T-helper 1 cell treated with Interleukin-12 subunit alpha and Interleukin-12 subunit beta and Interleukin-4 antibody, amounts not matched to agents 30 ng/mL and 1 ng/mL, for 36 hours (primary cell): ENCODE measurements at regions not wholly inside any gene's neighbourhood (a gene's known extent, or its start where the extent isn't known, plus 50 kb on each side); places are given as distances from the start of the nearest gene placed in this dataset.

Experiments used
- intact Hi-C: fragments of 100-400 bp; cut with micrococcal nuclease; formaldehyde crosslinking; loops from one replicate; pipeline ENCODE4 v1.15.1; 2024

GRCh38 chr1:88118176-88118845, 565.8 kb upstream of the PKN2 start:
- intact Hi-C loops: no loop called here

- intact Hi-C loops: no loop called here
These were observed 559.5 kb upstream of the PKN2 start for GRCh38 chr1:88124614-88125013.

- intact Hi-C loops: no loop called here
These were observed 557.6 kb upstream of the PKN2 start for GRCh38 chr1:88126467-88126866.

DNA sequence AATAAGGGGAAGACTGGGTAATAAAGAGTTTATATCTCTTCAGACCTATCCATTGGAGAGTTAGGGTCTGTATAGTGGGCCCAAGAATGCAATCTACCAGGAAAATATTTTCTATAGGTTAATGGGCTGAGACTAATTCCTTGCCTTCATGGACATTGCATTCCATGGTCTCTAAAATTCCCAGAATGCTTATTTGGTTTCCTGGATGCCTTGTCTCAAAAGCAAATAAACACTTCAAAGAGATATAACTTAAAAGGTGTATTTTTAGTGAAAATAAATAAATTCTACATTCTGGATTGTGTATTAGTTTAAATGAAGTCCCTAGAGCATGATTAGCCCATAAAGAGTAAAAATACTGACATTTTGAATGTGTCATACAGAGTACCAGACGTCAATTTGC, 550.1 kb upstream of the PKN2 start:
- intact Hi-C loops: no loop called here

- intact Hi-C loops: no loop called here
These were observed 548.8 kb upstream of the PKN2 start for GRCh38 chr1:88134983-88135921.

- intact Hi-C loops: no loop called here
These were observed 544.4 kb upstream of the PKN2 start for GRCh38 chr1:88139633-88140032.

GRCh38 chr1:88140325-88140724, 543.7 kb upstream of the PKN2 start:
- intact Hi-C loops: no loop called here

DNA sequence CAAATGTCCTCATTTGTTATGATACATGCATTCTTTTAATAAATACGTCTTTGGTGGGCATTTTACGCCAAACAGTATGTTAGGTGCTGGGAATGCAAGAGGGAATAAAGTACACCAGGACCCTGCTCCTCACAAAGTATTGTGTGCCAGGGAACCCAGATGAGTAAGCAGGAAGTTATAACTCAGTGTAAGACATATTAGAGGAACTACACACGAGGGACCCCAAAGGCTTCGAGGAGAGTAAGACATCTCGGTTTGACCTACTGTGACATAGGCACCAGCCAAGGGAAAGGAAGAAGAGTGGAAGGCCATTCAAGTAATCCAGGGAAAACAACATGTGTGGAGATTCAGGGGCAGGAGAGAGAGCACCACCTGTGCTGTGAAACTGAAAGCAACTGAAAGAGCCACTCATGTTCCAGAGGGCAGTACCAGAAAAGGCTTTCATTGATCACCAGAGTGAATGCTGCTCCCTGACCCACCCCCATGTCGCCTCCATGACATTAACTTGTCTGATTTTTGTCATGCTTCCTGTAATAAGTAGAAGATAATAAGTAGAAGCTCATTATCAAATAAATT, 542.5 kb upstream of the PKN2 start:
- intact Hi-C loops: no loop called here

DNA sequence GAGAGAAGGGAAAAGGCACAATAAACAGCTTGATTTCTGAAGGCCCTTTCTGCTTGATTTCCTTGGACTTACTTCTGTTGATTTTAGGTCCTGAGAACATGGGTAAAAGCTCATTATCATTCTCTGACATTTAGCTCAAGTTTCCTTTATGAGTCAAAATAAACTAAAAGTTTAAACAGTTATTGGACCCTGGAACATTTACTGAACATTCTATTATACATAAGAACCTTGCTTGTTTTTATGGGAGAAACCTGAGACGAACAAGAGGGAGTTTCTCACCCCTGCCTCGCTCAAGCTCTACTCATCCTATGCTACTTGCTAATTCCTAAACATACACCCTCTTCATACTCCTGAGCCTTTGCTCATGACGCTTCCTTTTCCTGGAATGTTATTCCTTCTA, 538.3 kb upstream of the PKN2 start:
- intact Hi-C loops: no loop called here

DNA sequence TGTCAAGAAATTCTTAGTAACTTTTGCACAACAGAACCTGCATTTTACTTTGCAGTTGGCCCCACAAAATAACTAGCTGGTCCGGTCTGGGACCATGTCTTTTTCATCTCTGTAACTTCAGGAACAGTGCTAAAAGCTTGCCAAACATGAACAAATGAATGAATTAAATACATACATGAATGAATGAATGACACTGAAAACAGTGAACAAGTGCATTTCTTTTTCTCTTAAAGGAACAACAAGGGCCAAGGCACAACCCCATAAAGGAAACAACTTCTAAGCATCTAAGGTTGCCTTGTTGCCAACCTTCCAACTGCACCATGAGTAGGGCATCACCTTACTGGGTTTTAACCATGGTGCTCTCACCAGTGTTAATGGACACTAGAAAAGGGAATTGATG, 534.4 kb upstream of the PKN2 start:
- intact Hi-C loops: no loop called here

DNA sequence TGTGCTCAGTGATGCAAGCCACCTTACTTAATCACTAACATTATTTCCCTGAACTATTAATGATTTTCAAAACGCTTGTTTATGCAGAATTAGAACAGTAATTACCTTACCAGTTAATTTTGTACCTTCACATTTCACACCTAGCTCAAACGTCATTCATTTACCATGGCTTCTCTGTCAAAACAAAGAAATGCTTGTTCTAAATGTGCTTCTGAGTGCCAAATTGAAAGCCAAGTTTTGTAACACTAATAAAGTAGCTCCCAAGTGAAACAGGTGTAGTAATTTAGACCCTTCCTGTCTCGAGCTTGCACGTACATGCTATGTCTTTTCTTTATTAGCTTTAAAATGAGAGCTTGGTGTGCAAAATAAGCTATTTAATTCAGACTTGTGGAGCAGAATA, 533.7 kb upstream of the PKN2 start:
- intact Hi-C loops: no loop called here

DNA sequence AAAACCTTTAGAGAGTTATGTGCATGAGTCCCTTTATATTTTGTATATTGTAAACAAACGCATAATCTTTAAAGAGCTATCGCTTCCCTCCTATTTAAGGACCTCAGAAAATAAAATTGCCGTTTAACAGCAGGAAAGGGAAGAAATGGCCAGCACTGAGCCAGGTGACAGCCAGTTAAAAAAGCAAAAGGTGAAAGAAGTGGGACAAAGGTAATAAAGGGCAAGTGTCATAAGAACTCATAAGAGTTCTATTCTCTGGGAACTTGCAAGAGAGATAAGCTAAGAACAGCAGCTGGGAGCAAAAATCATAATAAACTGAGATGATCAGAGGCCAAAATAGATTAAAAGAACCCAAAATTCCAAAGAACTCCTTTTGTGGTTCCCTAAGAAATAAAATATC, 520.9 kb upstream of the PKN2 start:
- intact Hi-C loops: no loop called here

DNA sequence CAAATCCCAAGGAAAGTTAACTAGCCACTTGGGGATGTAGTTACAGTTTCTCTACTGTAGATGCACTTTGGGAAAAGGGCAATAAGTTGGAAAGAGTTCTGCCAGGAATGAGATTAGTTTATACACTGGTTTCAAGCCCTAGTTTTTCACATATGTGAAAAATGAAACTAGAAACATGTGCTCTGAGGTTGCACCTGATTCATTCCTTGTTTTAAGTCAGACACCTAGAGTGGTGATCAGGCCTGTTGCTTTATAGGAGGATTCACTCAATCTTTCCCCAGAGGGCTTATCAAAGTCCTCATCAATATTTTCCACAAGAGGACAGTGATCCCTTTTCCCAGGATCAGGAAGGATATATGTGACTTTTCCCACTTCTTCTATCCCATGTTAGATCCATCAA, 515.9 kb upstream of the PKN2 start:
- intact Hi-C loops: no loop called here

DNA sequence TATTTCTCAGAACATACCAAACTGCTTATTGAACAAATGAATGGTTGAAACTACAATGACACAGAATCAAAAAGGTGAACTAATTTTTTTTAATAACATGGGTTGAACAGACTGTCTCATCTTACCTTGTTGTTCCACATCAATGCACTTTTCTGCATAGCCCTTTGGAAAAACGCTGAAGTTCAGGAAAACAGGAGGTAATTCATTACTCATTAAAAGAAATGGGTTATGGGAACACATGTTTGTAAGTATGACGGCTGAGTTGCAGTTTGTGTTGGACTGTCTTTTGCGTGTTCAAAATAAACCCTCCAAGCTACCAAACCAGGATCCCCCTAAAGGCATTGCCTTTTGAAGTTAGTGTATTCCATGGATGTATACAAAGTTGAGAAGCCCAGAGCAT, 514.9 kb upstream of the PKN2 start:
- intact Hi-C loops: no loop called here

GRCh38 chr1:88169939-88170338, 514.1 kb upstream of the PKN2 start:
- intact Hi-C loops: no loop called here

DNA sequence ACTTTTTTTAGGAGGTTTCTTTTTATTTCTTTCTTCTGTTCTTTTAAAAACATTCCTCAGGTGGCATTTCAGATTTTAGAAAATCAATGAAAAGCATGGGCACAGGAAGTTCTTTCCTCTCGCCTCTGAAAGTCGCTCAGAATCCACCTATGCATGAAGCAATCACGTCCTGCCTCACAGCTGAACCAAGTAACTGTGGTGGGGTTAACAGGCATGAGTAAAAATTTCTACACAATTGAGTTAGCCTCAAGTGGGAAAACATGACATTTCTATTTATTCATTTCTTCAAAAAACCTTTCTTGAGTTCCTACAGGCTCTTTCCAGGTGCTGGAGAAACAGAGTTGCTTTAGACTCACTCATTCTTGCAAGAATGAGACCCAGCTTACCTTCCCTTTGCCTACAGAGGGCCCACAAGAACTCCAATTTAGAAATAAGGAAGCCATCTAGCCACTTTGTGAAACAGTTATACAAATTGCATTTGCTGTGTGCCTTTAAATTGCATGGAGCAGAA, 508.9 kb upstream of the PKN2 start:
- intact Hi-C loops: no loop called here

DNA sequence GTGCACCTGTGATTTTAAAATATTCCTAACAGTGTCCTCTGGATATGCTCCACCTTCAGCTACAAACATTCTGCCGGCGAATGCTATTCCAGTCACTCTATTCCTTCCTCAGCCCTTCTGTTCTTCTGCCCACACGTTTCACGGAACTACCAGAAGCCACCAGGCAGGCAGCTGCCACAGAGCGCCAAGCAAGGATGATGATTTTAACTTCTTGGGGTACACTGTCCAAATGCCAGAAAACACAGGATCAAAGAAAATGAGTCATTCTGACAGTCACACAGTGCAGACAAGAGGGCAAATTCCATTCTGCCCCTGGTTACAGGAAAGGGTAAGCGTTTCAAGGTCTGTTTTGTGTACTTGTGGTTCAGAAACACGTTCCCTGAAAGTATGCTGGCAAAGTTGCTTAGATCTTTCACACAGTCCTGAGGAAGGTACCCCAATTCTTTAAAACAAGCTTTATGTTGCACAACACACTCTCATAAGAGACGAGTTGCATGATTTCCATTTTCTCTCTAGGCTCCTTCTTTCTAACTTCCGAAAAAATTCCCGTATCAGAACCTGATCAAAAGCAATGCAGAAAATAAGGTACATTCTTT, 508.3 kb upstream of the PKN2 start:
- intact Hi-C loops: no loop called here

GRCh38 chr1:88179943-88180342, 504.1 kb upstream of the PKN2 start:
- intact Hi-C loops: loop anchor here (1.0 to 10.0 kb wide), 4 partner anchors 122 to 885 kb away; no protein-coding TSS in a partner anchor

- intact Hi-C loops: loop anchor here (1.0 to 10.0 kb wide), 5 partner anchors 122 to 886 kb away; no protein-coding TSS in a partner anchor
These were observed 503.5 kb upstream of the PKN2 start for GRCh38 chr1:88180449-88181108.

DNA sequence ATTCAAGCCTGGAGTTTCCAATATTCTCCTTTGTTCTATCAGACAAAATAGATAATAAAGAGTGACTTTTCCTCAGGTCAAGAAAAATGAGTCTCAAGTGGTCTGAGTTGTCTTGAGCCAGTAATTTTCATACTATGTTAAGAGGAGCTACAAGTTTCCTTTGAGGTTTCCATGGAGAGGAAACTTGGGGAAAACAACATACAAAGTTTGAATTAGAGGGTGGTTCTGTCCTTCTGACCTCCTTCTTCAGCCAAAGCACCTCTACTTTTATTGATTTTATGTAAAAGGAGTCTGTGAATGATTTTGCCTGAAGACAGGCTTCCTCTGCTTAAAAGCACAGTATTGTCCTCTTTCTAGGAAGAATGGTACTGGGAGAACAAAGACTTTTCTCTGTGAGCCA, 497.2 kb upstream of the PKN2 start:
- intact Hi-C loops: loop anchor here (10.0 kb wide), 1 partner anchor 892 kb away; no protein-coding TSS in a partner anchor

DNA sequence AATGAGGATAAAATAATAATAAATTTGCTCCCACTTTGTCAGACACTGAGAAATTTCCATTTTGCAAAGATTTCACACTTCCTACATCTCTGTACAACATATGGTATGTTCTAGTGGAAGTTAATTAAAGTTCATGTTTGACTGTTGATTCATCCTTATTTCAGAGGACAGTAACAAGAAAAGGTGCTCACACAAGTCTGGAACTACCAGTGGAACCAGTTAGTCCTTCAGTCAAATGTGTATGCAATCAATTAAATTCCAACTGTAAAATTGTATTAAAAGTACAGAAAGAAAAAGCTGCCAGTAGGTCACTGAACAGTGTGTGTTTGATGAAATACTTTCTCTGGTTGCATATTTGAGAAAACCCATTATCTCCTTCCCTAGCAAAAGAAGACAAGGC, 496.0 kb upstream of the PKN2 start:
- intact Hi-C loops: loop anchor here (10.0 kb wide), 1 partner anchor 893 kb away; no protein-coding TSS in a partner anchor
